ENCODE measurements at regions not wholly inside any gene's neighbourhood (a gene's known extent, or its start where the extent isn't known, plus 50 kb on each side); places are given as distances from the start of the nearest gene placed in this dataset.

DNA sequence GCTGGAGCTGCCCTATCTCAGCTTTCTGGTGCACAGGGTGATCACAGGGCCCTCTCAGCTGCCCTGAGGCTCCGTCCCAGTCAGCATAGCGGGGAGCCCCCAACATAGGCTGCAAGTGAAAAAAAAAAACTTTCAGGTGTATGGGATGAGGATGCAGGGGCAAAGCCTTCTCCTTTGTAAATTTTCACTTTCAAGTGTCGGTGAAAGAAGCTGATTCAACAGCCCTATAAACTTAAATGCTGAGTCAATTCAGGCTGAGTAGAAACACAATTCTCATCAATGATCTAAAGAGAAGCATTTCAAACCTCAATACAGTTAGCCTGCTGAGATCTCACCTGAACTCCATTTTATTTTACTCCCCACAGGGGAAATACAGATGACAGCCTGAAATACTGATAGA is 171.2 kb downstream of the SEC16B start:
- TF ChIP-seq, protein P1, sequence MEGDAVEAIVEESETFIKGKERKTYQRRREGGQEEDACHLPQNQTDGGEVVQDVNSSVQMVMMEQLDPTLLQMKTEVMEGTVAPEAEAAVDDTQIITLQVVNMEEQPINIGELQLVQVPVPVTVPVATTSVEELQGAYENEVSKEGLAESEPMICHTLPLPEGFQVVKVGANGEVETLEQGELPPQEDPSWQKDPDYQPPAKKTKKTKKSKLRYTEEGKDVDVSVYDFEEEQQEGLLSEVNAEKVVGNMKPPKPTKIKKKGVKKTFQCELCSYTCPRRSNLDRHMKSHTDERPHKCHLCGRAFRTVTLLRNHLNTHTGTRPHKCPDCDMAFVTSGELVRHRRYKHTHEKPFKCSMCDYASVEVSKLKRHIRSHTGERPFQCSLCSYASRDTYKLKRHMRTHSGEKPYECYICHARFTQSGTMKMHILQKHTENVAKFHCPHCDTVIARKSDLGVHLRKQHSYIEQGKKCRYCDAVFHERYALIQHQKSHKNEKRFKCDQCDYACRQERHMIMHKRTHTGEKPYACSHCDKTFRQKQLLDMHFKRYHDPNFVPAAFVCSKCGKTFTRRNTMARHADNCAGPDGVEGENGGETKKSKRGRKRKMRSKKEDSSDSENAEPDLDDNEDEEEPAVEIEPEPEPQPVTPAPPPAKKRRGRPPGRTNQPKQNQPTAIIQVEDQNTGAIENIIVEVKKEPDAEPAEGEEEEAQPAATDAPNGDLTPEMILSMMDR (IDR thresholded peaks at IDR 0.05): no peak
- TF ChIP-seq POLR2A (IDR thresholded peaks at IDR 0.05): no peak
- TF ChIP-seq POLR2AphosphoS5 (IDR thresholded peaks at IDR 0.05): no peak
